ENCODE measurements at regions not wholly inside any gene's neighbourhood (a gene's known extent, or its start where the extent isn't known, plus 50 kb on each side); places are given as distances from the start of the nearest gene placed in this dataset.

- no peak overlapping the region for H3K9ac ChIP-seq (ENCODE audit: low read depth, low read length)
- no peak overlapping the region for H3K27ac ChIP-seq (ENCODE audit: low read depth, low read length)
- no peaks in the 10 kb centered on the region for H3K9me3 ChIP-seq (ENCODE audit: control insufficient read depth, insufficient read depth, low read length)
- H3K4me1 ChIP-seq (ENCODE audit: control insufficient read depth, insufficient read depth, low read length) = peaks cover 46% of the 10 kb centered on the region
- no peaks in the 10 kb centered on the region for H3K36me3 ChIP-seq (ENCODE audit: control insufficient read depth, insufficient read depth, low read length)
- H3K4me3 ChIP-seq (ENCODE audit: low read depth, low read length) = no peak overlapping the region
- H3K27me3 ChIP-seq (ENCODE audit: control insufficient read depth, insufficient read depth, low read length) = 0 out of 2 replicates have a peak, but pooled peaks cover 10% of the 10 kb centered on the region
Observed at GRCh38 chr6:108734271-108734922, 113.8 kb upstream of the ARMC2 start.

GRCh38 chr6:108735310-108736001 lies 112.8 kb upstream of the ARMC2 start:
- H3K27ac ChIP-seq (ENCODE audit: low read depth, low read length) = no peak overlapping the region
- H3K9me3 ChIP-seq (ENCODE audit: control insufficient read depth, insufficient read depth, low read length) = no peaks in the 10 kb centered on the region
- H3K4me1 ChIP-seq (ENCODE audit: control insufficient read depth, insufficient read depth, low read length) = peaks cover 46% of the 10 kb centered on the region
- H3K27me3 ChIP-seq (ENCODE audit: control insufficient read depth, insufficient read depth, low read length) = 0 out of 2 replicates have a peak, but pooled peaks cover 10% of the 10 kb centered on the region
- H3K36me3 ChIP-seq (ENCODE audit: control insufficient read depth, insufficient read depth, low read length) = no peaks in the 10 kb centered on the region
- no peak overlapping the region for H3K4me3 ChIP-seq (ENCODE audit: low read depth, low read length)
- no peak overlapping the region for H3K9ac ChIP-seq (ENCODE audit: low read depth, low read length)

- Histone ChIP-seq H3K4me3 (ENCODE audit: low read depth, low read length) (no peak overlapping the region), H3K9me3 (ENCODE audit: control insufficient read depth, insufficient read depth, low read length) (no peaks in the 10 kb centered on the region), H3K4me1 (ENCODE audit: control insufficient read depth, insufficient read depth, low read length) (peaks cover 42% of the 10 kb centered on the region), H3K27me3 (ENCODE audit: control insufficient read depth, insufficient read depth, low read length) (0 out of 2 replicates have a peak, but pooled peaks cover 10% of the 10 kb centered on the region), H3K27ac (ENCODE audit: low read depth, low read length) (peak overlapping the region; percentile 17), H3K9ac (ENCODE audit: low read depth, low read length) (no peak overlapping the region), H3K36me3 (ENCODE audit: control insufficient read depth, insufficient read depth, low read length) (no peaks in the 10 kb centered on the region)
Observed at GRCh38 chr6:108736002-108736361, 112.2 kb upstream of the ARMC2 start.

- H3K9me3 ChIP-seq (ENCODE audit: control insufficient read depth, insufficient read depth, low read length) = no peaks in the 10 kb centered on the region
- H3K4me1 ChIP-seq (ENCODE audit: control insufficient read depth, insufficient read depth, low read length) = peaks cover 33% of the 10 kb centered on the region
- no peaks in the 10 kb centered on the region for H3K36me3 ChIP-seq (ENCODE audit: control insufficient read depth, insufficient read depth, low read length)
- no peak overlapping the region for H3K4me3 ChIP-seq (ENCODE audit: low read depth, low read length)
- peak overlapping the region; percentile 54 for H3K27ac ChIP-seq (ENCODE audit: low read depth, low read length)
- H3K9ac ChIP-seq (ENCODE audit: low read depth, low read length) = no peak overlapping the region
- H3K27me3 ChIP-seq (ENCODE audit: control insufficient read depth, insufficient read depth, low read length) = 0 out of 2 replicates have a peak, but pooled peaks cover 10% of the 10 kb centered on the region
Observed at GRCh38 chr6:108736832-108737231, 111.4 kb upstream of the ARMC2 start.

GRCh38 chr6:108737594-108738546 lies 110.4 kb upstream of the ARMC2 start:
- Histone ChIP-seq H3K27ac (ENCODE audit: low read depth, low read length) (no peak overlapping the region), H3K9ac (ENCODE audit: low read depth, low read length) (no peak overlapping the region)

GRCh38 chr6:108738684-108739416 lies 109.4 kb upstream of the ARMC2 start:
- no peaks in the 10 kb centered on the region for H3K9me3 ChIP-seq (ENCODE audit: control insufficient read depth, insufficient read depth, low read length)
- H3K27ac ChIP-seq (ENCODE audit: low read depth, low read length) = no peak overlapping the region
- H3K27me3 ChIP-seq (ENCODE audit: control insufficient read depth, insufficient read depth, low read length) = no peaks in the 10 kb centered on the region
- H3K9ac ChIP-seq (ENCODE audit: low read depth, low read length) = no peak overlapping the region
- no peak overlapping the region for H3K4me3 ChIP-seq (ENCODE audit: low read depth, low read length)
- peaks cover 17% of the 10 kb centered on the region for H3K4me1 ChIP-seq (ENCODE audit: control insufficient read depth, insufficient read depth, low read length)
- H3K36me3 ChIP-seq (ENCODE audit: control insufficient read depth, insufficient read depth, low read length) = no peaks in the 10 kb centered on the region

More at GRCh38 chr6:108737594-108738546, 110.4 kb upstream of the ARMC2 start:
- Histone ChIP-seq H3K36me3 (ENCODE audit: control insufficient read depth, insufficient read depth, low read length) (no peaks in the 10 kb centered on the region), H3K4me1 (ENCODE audit: control insufficient read depth, insufficient read depth, low read length) (peaks cover 26% of the 10 kb centered on the region), H3K4me3 (ENCODE audit: low read depth, low read length) (no peak overlapping the region), H3K9me3 (ENCODE audit: control insufficient read depth, insufficient read depth, low read length) (no peaks in the 10 kb centered on the region), H3K27me3 (ENCODE audit: control insufficient read depth, insufficient read depth, low read length) (0 out of 2 replicates have a peak, but pooled peaks cover 7% of the 10 kb centered on the region)

- H3K27me3 ChIP-seq (ENCODE audit: control insufficient read depth, insufficient read depth, low read length) = no peaks in the 10 kb centered on the region
- H3K36me3 ChIP-seq (ENCODE audit: control insufficient read depth, insufficient read depth, low read length) = no peaks in the 10 kb centered on the region
- H3K9ac ChIP-seq (ENCODE audit: low read depth, low read length) = no peak overlapping the region
- no peak overlapping the region for H3K27ac ChIP-seq (ENCODE audit: low read depth, low read length)
- no peak overlapping the region for H3K4me3 ChIP-seq (ENCODE audit: low read depth, low read length)
- H3K9me3 ChIP-seq (ENCODE audit: control insufficient read depth, insufficient read depth, low read length) = no peaks in the 10 kb centered on the region
- peaks cover 13% of the 10 kb centered on the region for H3K4me1 ChIP-seq (ENCODE audit: control insufficient read depth, insufficient read depth, low read length)
Observed at GRCh38 chr6:108739496-108740330, 108.5 kb upstream of the ARMC2 start.

GRCh38 chr6:108741331-108741989 lies 106.8 kb upstream of the ARMC2 start:
- Histone ChIP-seq H3K9ac (ENCODE audit: low read depth, low read length) (no peak overlapping the region), H3K27me3 (ENCODE audit: control insufficient read depth, insufficient read depth, low read length) (no peaks in the 10 kb centered on the region), H3K4me1 (ENCODE audit: control insufficient read depth, insufficient read depth, low read length) (peaks cover 8% of the 10 kb centered on the region), H3K36me3 (ENCODE audit: control insufficient read depth, insufficient read depth, low read length) (no peaks in the 10 kb centered on the region), H3K9me3 (ENCODE audit: control insufficient read depth, insufficient read depth, low read length) (no peaks in the 10 kb centered on the region), H3K27ac (ENCODE audit: low read depth, low read length) (no peak overlapping the region), H3K4me3 (ENCODE audit: low read depth, low read length) (no peak overlapping the region)

- Histone ChIP-seq H3K9me3 (ENCODE audit: control insufficient read depth, insufficient read depth, low read length) (no peaks in the 10 kb centered on the region), H3K9ac (ENCODE audit: low read depth, low read length) (no peak overlapping the region), H3K27ac (ENCODE audit: low read depth, low read length) (no peak overlapping the region), H3K27me3 (ENCODE audit: control insufficient read depth, insufficient read depth, low read length) (no peaks in the 10 kb centered on the region), H3K4me3 (ENCODE audit: low read depth, low read length) (no peak overlapping the region), H3K4me1 (ENCODE audit: control insufficient read depth, insufficient read depth, low read length) (peaks cover 6% of the 10 kb centered on the region), H3K36me3 (ENCODE audit: control insufficient read depth, insufficient read depth, low read length) (no peaks in the 10 kb centered on the region)
Observed at GRCh38 chr6:108742041-108742440, 106.2 kb upstream of the ARMC2 start.
